Astrocyte of the cerebellum (primary cell): ENCODE measurements at regions not wholly inside any gene's neighbourhood (a gene's known extent, or its start where the extent isn't known, plus 50 kb on each side); places are given as distances from the start of the nearest gene placed in this dataset.

Experiments
- DNase-seq: peaks from one replicate; pipeline ENCODE4 v3.0.0-alpha.2; 2011; ENCODE audit warnings: low read depth
- H3K4me3 ChIP-seq: 2 replicates; pipeline ENCODE4 v1.5.1; 2011; ENCODE audit warnings: mild to moderate bottlenecking, low read depth, low read length, moderate library complexity
- in situ Hi-C: cut with HindIII; loops from 2 replicates; pipeline ENCODE4 v1.10.0; 2017; ENCODE audit warnings: low sequenced_read_pairs
- TF ChIP-seq, protein P1 (sequence below): IDR thresholded peaks from 2 replicates; pipeline ENCODE4 v1.5.1; 2012; ENCODE audit warnings: low read length, low read depth, moderate library complexity, mild to moderate bottlenecking; ENCODE audit errors: missing control alignments

DNA sequence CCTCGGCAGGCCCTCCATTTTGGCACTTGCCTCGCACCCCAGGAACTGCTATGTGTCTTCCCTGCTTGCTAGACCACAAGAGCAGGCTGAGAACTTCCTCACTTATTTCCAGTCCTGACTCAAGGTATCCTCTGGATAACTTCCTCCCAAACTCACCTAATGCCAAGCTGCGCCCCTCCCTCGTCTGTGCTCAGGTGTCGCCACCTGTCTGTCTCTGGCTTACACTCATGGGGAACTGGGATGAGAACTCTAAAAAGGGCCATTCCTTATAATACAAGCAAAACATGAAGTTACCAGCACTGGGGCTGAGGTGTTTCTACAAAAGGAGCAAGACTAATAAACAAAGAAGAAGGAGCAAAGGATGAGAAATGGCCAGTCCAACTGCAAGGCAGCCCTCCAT is 191.5 kb upstream of the RMP24 start:
- in situ Hi-C loops, result no loop called here
- no peak overlapping the region for H3K4me3 ChIP-seq
- TF ChIP-seq, protein P1, sequence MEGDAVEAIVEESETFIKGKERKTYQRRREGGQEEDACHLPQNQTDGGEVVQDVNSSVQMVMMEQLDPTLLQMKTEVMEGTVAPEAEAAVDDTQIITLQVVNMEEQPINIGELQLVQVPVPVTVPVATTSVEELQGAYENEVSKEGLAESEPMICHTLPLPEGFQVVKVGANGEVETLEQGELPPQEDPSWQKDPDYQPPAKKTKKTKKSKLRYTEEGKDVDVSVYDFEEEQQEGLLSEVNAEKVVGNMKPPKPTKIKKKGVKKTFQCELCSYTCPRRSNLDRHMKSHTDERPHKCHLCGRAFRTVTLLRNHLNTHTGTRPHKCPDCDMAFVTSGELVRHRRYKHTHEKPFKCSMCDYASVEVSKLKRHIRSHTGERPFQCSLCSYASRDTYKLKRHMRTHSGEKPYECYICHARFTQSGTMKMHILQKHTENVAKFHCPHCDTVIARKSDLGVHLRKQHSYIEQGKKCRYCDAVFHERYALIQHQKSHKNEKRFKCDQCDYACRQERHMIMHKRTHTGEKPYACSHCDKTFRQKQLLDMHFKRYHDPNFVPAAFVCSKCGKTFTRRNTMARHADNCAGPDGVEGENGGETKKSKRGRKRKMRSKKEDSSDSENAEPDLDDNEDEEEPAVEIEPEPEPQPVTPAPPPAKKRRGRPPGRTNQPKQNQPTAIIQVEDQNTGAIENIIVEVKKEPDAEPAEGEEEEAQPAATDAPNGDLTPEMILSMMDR, result no peak
- no peak for DNase-seq

DNA sequence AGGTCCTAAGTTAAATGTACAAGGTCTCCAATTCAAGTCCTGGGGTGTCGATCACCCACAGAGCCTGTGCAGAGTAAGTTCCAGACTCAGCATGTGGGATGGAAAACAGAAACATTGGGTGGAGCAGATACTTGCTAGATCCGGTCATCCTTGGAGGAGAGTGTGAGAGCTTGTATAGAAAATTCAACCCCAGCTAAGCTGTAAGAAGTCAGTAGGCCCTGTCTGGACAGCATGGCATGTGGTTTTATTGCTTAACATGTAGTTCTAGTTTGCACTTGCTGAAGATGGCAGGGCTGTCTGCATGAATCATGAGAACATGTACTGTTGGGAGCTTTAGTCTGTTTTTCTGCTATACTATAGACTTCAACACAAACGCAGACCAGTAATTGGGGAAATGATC is 189.6 kb upstream of the RMP24 start:
- no peak overlapping the region for H3K4me3 ChIP-seq
- TF ChIP-seq, protein P1, result no peak
- in situ Hi-C loops, result no loop called here
- DNase-seq, result no peak

DNA sequence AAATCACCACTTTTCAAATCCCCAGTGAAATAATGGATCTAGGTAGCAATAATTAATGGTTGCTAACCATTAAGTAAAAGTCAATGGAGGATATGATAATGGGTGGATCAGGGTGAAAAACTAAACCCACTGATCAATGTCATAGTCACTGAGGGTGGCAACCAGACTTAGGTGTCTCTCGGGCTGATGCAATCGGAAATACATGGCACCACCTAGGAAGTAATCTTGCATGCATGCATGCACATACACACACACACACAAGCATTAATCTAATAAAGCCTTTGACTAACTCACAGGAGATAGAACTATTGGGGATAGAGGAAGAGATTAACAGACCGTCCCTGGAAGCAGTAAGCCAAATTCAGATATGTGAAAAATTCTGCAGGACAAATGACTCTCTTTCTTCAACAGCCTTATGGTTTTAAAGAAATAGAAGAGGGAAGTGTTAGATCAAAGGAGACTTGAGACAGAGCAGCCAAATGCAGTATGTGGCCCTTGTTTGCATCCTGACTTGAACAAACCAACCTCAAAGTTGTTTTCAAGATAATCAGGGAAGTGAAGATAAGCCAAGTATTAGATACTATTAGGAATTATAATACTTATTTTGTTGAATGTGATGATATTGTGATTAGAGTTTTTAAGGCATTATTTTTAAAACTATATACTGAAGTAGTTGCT is 186.0 kb upstream of the RMP24 start:
- no peak for DNase-seq
- TF ChIP-seq, protein P1, result no peak
- no peak overlapping the region for H3K4me3 ChIP-seq
- in situ Hi-C loops, result no loop called here

DNA sequence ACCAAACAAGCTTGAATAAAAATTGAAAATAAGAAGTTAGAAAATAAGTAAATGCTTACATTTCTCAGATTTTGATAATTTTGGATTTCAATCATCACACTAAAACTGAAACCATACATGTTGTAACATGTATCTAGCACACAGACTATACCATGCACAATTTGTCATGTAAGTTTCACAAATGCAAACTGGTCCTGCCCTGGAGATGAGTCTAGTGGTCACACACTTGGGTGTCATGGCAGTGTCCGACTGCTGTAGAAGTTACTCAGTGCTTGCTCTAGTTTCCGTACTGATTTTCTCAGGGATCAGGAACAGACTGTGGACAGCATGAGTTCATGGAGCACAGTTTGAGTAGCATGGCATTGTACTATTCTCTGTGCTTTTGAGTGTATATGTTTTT is 182.9 kb upstream of the RMP24 start:
- TF ChIP-seq, protein P1, result no peak
- no peak for DNase-seq
- in situ Hi-C loops, result no loop called here
- H3K4me3 ChIP-seq, result no peak overlapping the region

DNA sequence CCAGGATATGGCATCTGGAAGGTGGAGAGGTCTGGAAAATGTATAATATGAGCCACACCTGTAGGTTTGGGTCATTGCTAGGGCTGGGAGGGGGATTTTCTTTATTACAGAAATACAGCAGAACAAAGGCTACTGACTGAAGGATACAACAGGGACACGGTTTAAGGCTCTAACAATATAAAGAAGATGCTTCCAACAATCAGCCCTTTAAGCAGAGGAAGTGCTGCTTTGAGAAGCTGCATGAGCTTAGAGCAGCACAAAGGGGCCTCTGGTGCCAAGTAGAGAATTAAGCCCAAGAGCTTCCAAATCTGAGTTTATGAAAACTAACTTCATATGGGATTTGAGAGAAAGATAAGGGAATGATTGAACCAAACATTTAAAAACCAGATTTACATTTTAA is 174.5 kb upstream of the RMP24 start:
- no peak overlapping the region for H3K4me3 ChIP-seq
- TF ChIP-seq, protein P1, result no peak
- no peak for DNase-seq
- in situ Hi-C loops, result no loop called here

DNA sequence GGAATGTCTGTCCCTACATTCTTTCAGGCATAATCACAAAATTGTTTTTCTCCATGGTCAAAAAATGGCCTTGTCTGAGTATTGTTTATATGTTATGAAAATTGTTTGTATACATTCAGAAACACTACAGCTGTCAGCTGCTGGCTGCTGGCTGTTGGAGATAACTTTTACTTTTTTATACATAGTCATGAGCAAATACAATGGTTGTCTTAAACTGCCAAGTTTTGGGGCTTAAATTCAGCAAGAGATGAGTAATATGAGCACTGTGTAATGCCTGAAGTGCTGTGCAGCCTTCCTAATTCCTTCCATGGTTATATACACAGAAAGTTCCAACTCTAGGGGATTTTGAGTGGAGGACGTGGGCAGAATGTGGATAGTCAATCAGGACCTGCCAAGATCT is 168.9 kb upstream of the RMP24 start:
- no peak for DNase-seq
- in situ Hi-C loops, result no loop called here

More for the DNA sequence above, 168.9 kb upstream of the RMP24 start:
- H3K4me3 ChIP-seq, result no peak overlapping the region
- TF ChIP-seq, protein P1, result no peak
